Smooth muscle cell (in vitro differentiated cells): ENCODE measurements at regions not wholly inside any gene's neighbourhood (a gene's known extent, or its start where the extent isn't known, plus 50 kb on each side); places are given as distances from the start of the nearest gene placed in this dataset.
"Not testable (repeated sequence)": the region's sequence is repeated elsewhere in the genome, so short reads cannot be mapped to it uniquely, and the experiment has no call there.

Experiments used
- DNase-seq: peaks from one replicate; lab custom pipeline; 2025; ENCODE audit not compliant: unreplicated experiment; lab: John Stamatoyannopoulos, UW
- H2AFZ ChIP-seq: fragments of 200-600 bp; sonication (generic); 2 replicates; pipeline ENCODE4 v1.6.0; 2016; ENCODE audit warnings: antibody characterized with exemption, low read depth, mild to moderate bottlenecking
- H3F3A ChIP-seq: fragments of 200-600 bp; sonication (generic); 2 replicates; pipeline ENCODE4 v1.6.0; 2017; ENCODE audit warnings: antibody characterized with exemption, low read depth
- H3K27ac ChIP-seq: fragments of 200-600 bp; sonication (generic); 2 replicates; pipeline ENCODE4 v1.5.1; 2016; ENCODE audit warnings: low read depth, mild to moderate bottlenecking
- H3K27me3 ChIP-seq: fragments of 200-600 bp; sonication (generic); 2 replicates; pipeline ENCODE4 v1.6.1; 2016; ENCODE audit warnings: low read depth, mild to moderate bottlenecking
- H3K36me3 ChIP-seq: fragments of 200-600 bp; sonication (generic); 2 replicates; pipeline ENCODE4 v1.5.1; 2016; ENCODE audit warnings: low read depth
- H3K4me1 ChIP-seq: fragments of 200-600 bp; sonication (generic); 2 replicates; pipeline ENCODE4 v1.5.1; 2016; ENCODE audit warnings: low read depth
- H3K4me2 ChIP-seq: fragments of 200-600 bp; sonication (generic); 2 replicates; pipeline ENCODE4 v1.6.0; 2016; ENCODE audit warnings: mild to moderate bottlenecking
- H3K4me3 ChIP-seq: fragments of 200-600 bp; sonication (generic); 2 replicates; pipeline ENCODE4 v1.5.1; 2016; ENCODE audit warnings: mild to moderate bottlenecking
- H3K79me2 ChIP-seq: fragments of 200-600 bp; sonication (generic); 2 replicates; pipeline ENCODE4 v1.6.0; 2016; ENCODE audit warnings: low read depth, mild to moderate bottlenecking
- H3K9ac ChIP-seq: fragments of 200-600 bp; sonication (generic); 2 replicates; pipeline ENCODE4 v1.6.0; 2016; ENCODE audit warnings: low read depth
- H3K9me3 ChIP-seq: fragments of 200-600 bp; sonication (generic); replicated peaks from 2 replicates; pipeline ENCODE4 v1.5.1; 2016; ENCODE audit warnings: low read depth
- H4K20me1 ChIP-seq: fragments of 200-600 bp; sonication (generic); 2 replicates; pipeline ENCODE4 v1.6.0; 2016; ENCODE audit warnings: low read depth
- WGBS: methylation state at CpG from one replicate; pipeline ENCODE4 v1.1.7; 2016; ENCODE audit warnings: low lambda C conversion rate; 5-methylcytosine and 5-hydroxymethylcytosine counted together
- TF ChIP-seq, protein P1 (sequence below): fragments of 200-600 bp; sonication (generic); IDR thresholded peaks from 2 replicates; pipeline ENCODE4 v1.5.1; 2017; ENCODE audit warnings: borderline replicate concordance, mild to moderate bottlenecking, antibody characterized with exemption; ENCODE audit not compliant: insufficient read depth, poor library complexity, severe bottlenecking

GRCh38 chr6:137711972-137712371 is 155.1 kb upstream of the TNFAIP3 start:
- Histone ChIP-seq H3K27me3 (no peaks in the 10 kb centered on the region), H3F3A (no peaks in the 10 kb centered on the region), H4K20me1 (no peaks in the 10 kb centered on the region), H3K9me3 (no peaks in the 10 kb centered on the region), H3K27ac (no peak overlapping the region), H3K4me1 (no peaks in the 10 kb centered on the region), H3K9ac (no peak overlapping the region), H3K79me2 (no peaks in the 10 kb centered on the region), H3K4me3 (no peak overlapping the region), H3K36me3 (no peaks in the 10 kb centered on the region), H2AFZ (no peak overlapping the region), H3K4me2 (no peak overlapping the region)
- DNase-seq: no peak
- 88% methylated on average over 1 of the region's 1 CpG for WGBS
- TF ChIP-seq, protein P1, sequence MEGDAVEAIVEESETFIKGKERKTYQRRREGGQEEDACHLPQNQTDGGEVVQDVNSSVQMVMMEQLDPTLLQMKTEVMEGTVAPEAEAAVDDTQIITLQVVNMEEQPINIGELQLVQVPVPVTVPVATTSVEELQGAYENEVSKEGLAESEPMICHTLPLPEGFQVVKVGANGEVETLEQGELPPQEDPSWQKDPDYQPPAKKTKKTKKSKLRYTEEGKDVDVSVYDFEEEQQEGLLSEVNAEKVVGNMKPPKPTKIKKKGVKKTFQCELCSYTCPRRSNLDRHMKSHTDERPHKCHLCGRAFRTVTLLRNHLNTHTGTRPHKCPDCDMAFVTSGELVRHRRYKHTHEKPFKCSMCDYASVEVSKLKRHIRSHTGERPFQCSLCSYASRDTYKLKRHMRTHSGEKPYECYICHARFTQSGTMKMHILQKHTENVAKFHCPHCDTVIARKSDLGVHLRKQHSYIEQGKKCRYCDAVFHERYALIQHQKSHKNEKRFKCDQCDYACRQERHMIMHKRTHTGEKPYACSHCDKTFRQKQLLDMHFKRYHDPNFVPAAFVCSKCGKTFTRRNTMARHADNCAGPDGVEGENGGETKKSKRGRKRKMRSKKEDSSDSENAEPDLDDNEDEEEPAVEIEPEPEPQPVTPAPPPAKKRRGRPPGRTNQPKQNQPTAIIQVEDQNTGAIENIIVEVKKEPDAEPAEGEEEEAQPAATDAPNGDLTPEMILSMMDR: no peak

DNA sequence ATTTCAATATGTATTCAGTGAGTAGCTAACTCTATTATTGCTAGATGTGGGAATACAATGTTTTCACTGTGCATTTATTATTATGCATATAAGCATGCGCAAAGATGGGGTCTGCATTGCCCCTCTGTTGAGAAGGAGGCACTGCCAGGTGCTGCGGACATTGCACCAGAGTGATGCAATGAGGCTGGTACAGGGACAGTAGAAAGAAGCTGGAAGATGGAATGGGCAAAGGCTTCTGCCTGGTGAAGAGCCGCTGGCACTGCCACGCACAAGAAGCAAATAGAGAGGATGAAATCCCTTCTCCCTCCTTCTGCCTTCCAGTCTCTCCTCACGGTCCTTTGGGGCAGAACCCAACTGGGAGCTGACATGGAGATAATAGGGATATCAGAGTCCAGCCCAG is 154.5 kb upstream of the TNFAIP3 start:
- H3K27ac ChIP-seq: no peak overlapping the region

GRCh38 chr6:137715589-137716045 is 151.4 kb upstream of the TNFAIP3 start:
- Histone ChIP-seq H4K20me1 (no peaks in the 10 kb centered on the region), H3K9ac (no peak overlapping the region), H3K36me3 (no peaks in the 10 kb centered on the region), H3K79me2 (no peaks in the 10 kb centered on the region), H3K27me3 (no peaks in the 10 kb centered on the region), H3K4me1 (no peaks in the 10 kb centered on the region), H3K4me3 (no peak overlapping the region), H2AFZ (no peak overlapping the region), H3K9me3 (no peaks in the 10 kb centered on the region), H3K4me2 (no peak overlapping the region), H3F3A (no peaks in the 10 kb centered on the region), H3K27ac (peak overlapping the region; percentile 76)
- DNase-seq: no peak
- 51% methylated on average over 4 of the region's 4 CpGs for WGBS
- TF ChIP-seq, protein P1: no peak

More for the DNA sequence above, 154.5 kb upstream of the TNFAIP3 start:
- no peaks in the 10 kb centered on the region for H3K27me3 ChIP-seq
- H2AFZ ChIP-seq: no peak overlapping the region
- no peaks in the 10 kb centered on the region for H4K20me1 ChIP-seq
- no peaks in the 10 kb centered on the region for H3F3A ChIP-seq
- no peak overlapping the region for H3K4me2 ChIP-seq
- no peak overlapping the region for H3K4me3 ChIP-seq
- no peaks in the 10 kb centered on the region for H3K36me3 ChIP-seq
- WGBS: 90% methylated on average over 5 of the region's 5 CpGs
- no peak for DNase-seq
- H3K4me1 ChIP-seq: no peaks in the 10 kb centered on the region
- H3K9ac ChIP-seq: no peak overlapping the region
- H3K9me3 ChIP-seq: no peaks in the 10 kb centered on the region
- no peaks in the 10 kb centered on the region for H3K79me2 ChIP-seq
- TF ChIP-seq, protein P1: no peak

DNA sequence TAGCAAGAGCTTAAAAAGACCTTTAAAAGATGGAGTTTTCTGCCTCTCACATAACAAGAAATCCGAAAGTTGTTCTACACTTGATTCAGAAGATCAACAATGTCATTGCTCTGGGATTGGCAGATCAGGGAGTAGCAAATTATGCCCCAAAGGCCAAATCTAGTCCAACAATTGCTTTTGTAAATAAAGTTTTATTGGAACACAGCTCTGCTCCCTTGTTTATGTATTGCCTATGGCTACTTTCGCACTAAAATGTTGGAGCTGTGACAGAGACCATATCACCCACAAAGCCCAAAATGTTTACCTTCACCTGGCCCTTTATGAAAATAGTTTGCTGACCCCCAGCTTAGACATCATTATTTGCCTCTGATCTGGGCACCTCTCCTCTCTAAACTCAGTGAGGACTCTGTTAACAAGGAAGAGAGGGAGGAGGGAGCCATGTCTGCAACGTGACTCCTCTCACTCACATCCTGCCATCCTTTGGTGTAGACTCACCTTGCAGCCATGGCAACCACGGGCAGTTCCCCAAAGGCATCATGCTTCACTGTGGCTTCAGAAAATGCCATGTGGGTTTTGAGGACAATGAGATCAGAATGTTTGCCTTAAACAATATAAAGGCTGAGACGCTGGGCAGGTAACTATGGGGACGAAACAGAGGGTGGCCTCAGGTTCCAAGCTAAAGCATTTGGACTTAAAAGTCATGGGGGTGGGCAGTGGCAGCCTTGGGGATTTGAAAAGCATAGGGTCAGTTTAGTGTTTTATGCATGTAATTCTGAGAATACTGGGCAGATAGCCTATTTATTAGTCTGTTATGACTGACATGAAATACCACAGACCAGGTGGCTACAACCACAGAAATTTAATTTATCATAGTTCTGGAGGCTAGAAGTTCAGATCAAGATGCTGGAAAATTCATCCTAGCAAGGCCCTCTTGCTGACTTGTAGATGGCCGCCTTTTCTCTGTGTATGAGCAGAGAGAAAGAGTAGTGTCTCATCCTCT is 149.7 kb upstream of the TNFAIP3 start:
- WGBS: 86% methylated on average over 7 of the region's 7 CpGs
- no peaks in the 10 kb centered on the region for H3F3A ChIP-seq
- peak overlapping the region; percentile 16 for H3K9ac ChIP-seq
- H3K4me2 ChIP-seq: no peak overlapping the region
- peak overlapping the region; percentile 76 for H3K27ac ChIP-seq
- H3K27me3 ChIP-seq: no peaks in the 10 kb centered on the region
- TF ChIP-seq, protein P1: no peak
- no peak overlapping the region for H2AFZ ChIP-seq
- no peak overlapping the region for H3K4me3 ChIP-seq
- H4K20me1 ChIP-seq: no peaks in the 10 kb centered on the region
- no peaks in the 10 kb centered on the region for H3K36me3 ChIP-seq
- H3K4me1 ChIP-seq: no peaks in the 10 kb centered on the region
- H3K9me3 ChIP-seq: no peaks in the 10 kb centered on the region
- H3K79me2 ChIP-seq: no peaks in the 10 kb centered on the region
- no peak for DNase-seq

GRCh38 chr6:137718903-137719302 is 148.2 kb upstream of the TNFAIP3 start:
- not testable (repeated sequence) for H3K4me3 ChIP-seq, H3K4me2 ChIP-seq, H3K4me1 ChIP-seq, H3F3A ChIP-seq, H3K9me3 ChIP-seq, H3K36me3 ChIP-seq, H4K20me1 ChIP-seq, H3K27ac ChIP-seq, H3K9ac ChIP-seq, H2AFZ ChIP-seq, H3K27me3 ChIP-seq, DNase-seq, H3K79me2 ChIP-seq
- 93% methylated on average over 5 of the region's 5 CpGs for WGBS
